ENCODE measurements at regions not wholly inside any gene's neighbourhood (a gene's known extent, or its start where the extent isn't known, plus 50 kb on each side); places are given as distances from the start of the nearest gene placed in this dataset.

GRCh38 chr6:93703431-93703830, 284.1 kb upstream of the EPHA7 start:
- H3K4me3 ChIP-seq = no peak overlapping the region
- H3K9me3 ChIP-seq = peaks cover 0 to 11% (median 0%) of the 10 kb centered on the region in 3 donors
- H3K27ac ChIP-seq = no peak overlapping the region
- WGBS, 2 donors (ENCODE audit: low coverage in 1 of 2) = 71 to 90% methylated on average over 1 of the region's 1 CpG
- H3K4me1 ChIP-seq = no peaks in the 10 kb centered on the region
- no peaks in the 10 kb centered on the region for H3K27me3 ChIP-seq
- ATAC-seq = no peak
- TF ChIP-seq POLR2A (IDR thresholded peaks at IDR 0.05) (no peak), EP300 (IDR thresholded peaks at IDR 0.05) (no peak), CTCF (IDR thresholded peaks at IDR 0.05) (no peak), POLR2AphosphoS5 (IDR thresholded peaks at IDR 0.05) (no peak)
- H3K36me3 ChIP-seq = no peaks in the 10 kb centered on the region

GRCh38 chr6:93701526-93701925, 282.2 kb upstream of the EPHA7 start:
- Histone ChIP-seq H3K4me1 (no peaks in the 10 kb centered on the region), H3K36me3 (no peaks in the 10 kb centered on the region), H3K27ac (no peak overlapping the region), H3K27me3 (no peaks in the 10 kb centered on the region), H3K4me3 (no peak overlapping the region), H3K9me3 (no peaks in the 10 kb centered on the region)
- 53 to 80% methylated on average over 2 of the region's 2 CpGs for WGBS, 2 donors (ENCODE audit: low coverage in 1 of 2)
- TF ChIP-seq EP300 (IDR thresholded peaks at IDR 0.05) (no peak), CTCF (IDR thresholded peaks at IDR 0.05) (no peak), POLR2A (IDR thresholded peaks at IDR 0.05) (no peak), POLR2AphosphoS5 (IDR thresholded peaks at IDR 0.05) (no peak)
- no peak for ATAC-seq

GRCh38 chr6:93685494-93685893, 266.1 kb upstream of the EPHA7 start:
- peaks cover 0 to 16% of the 10 kb centered on the region in 2 donors for H3K36me3 ChIP-seq
- 80% methylated on average over 1 of the region's 2 CpGs; no CpG with 5 or more reads in 1 of the 2 donors for WGBS, 2 donors (ENCODE audit: low coverage in 1 of 2)

GRCh38 chr6:93684339-93684738, 265.0 kb upstream of the EPHA7 start:
- WGBS, 2 donors (ENCODE audit: low coverage in 1 of 2) = 100% methylated on average over 1 of the region's 1 CpG; no CpG with 5 or more reads in 1 of the 2 donors
- H3K27me3 ChIP-seq = no peaks in the 10 kb centered on the region
- H3K36me3 ChIP-seq = peaks cover 0 to 16% of the 10 kb centered on the region in 2 donors
- no peak overlapping the region for H3K27ac ChIP-seq
- no peak for ATAC-seq
- no peaks in the 10 kb centered on the region for H3K9me3 ChIP-seq
- TF ChIP-seq CTCF (IDR thresholded peaks at IDR 0.05) (no peak), POLR2A (IDR thresholded peaks at IDR 0.05) (no peak), POLR2AphosphoS5 (IDR thresholded peaks at IDR 0.05) (no peak), EP300 (IDR thresholded peaks at IDR 0.05) (no peak)
- no peak overlapping the region for H3K4me3 ChIP-seq
- no peaks in the 10 kb centered on the region for H3K4me1 ChIP-seq

More at GRCh38 chr6:93685494-93685893, 266.1 kb upstream of the EPHA7 start:
- no peaks in the 10 kb centered on the region for H3K4me1 ChIP-seq
- H3K27ac ChIP-seq = no peak overlapping the region
- TF ChIP-seq POLR2AphosphoS5 (IDR thresholded peaks at IDR 0.05) (no peak), POLR2A (IDR thresholded peaks at IDR 0.05) (no peak), CTCF (IDR thresholded peaks at IDR 0.05) (no peak), EP300 (IDR thresholded peaks at IDR 0.05) (no peak)
- no peaks in the 10 kb centered on the region for H3K27me3 ChIP-seq
- no peak overlapping the region for H3K4me3 ChIP-seq
- H3K9me3 ChIP-seq = no peaks in the 10 kb centered on the region
- ATAC-seq = no peak

GRCh38 chr6:93679836-93680235, 260.5 kb upstream of the EPHA7 start:
- no peak for ATAC-seq
- H3K4me1 ChIP-seq = no peaks in the 10 kb centered on the region
- no peak overlapping the region for H3K4me3 ChIP-seq
- no peaks in the 10 kb centered on the region for H3K9me3 ChIP-seq
- no peak overlapping the region for H3K27ac ChIP-seq
- H3K27me3 ChIP-seq = no peaks in the 10 kb centered on the region
- H3K36me3 ChIP-seq = peaks cover 0 to 8% of the 10 kb centered on the region in 2 donors
- 81 to 90% methylated on average over 1 of the region's 3 CpGs for WGBS, 2 donors (ENCODE audit: low coverage in 1 of 2)
- no peak for TF ChIP-seq EP300 (IDR thresholded peaks at IDR 0.05)
